A673 (cell line): ENCODE measurements at regions not wholly inside any gene's neighbourhood (a gene's known extent, or its start where the extent isn't known, plus 50 kb on each side); places are given as distances from the start of the nearest gene placed in this dataset.

Experiments used
- BruUV-seq: library from RNA; stranded (reverse); fragments of 400-500 nt; replicated peaks from 2 replicates; lab custom pipeline; 2021; lab: Mats Ljungman, UMichigan
- CTCF ChIA-PET: fragments of 300-600 bp; sonication (Branson Sonifier 250); formaldehyde crosslinking; loops from one replicate; lab custom pipeline; 2022; ENCODE audit warnings: antibody characterized with exemption; lab: Charles Lee
- POLR2A ChIA-PET: fragments of 300-600 bp; sonication (Branson Sonifier 250); formaldehyde crosslinking; loops from one replicate; lab custom pipeline; 2022; ENCODE audit warnings: antibody characterized with exemption; ENCODE audit not compliant: low non-redundant PET; lab: Charles Lee
- DNase-seq: peaks from one replicate; pipeline ENCODE4 v3.0.0-alpha.2; 2015; ENCODE audit warnings: low spot score
- H3K27ac ChIP-seq: fragments of 200-600 bp; sonication (generic); 2 replicates; pipeline ENCODE4 v1.5.1; 2016; ENCODE audit warnings: mixed run types, low read depth, mild to moderate bottlenecking, mixed read lengths, antibody characterized with exemption, low read length; ENCODE audit not compliant: poor library complexity, severe bottlenecking
- H3K27me3 ChIP-seq: fragments of 200-600 bp; sonication (generic); replicated peaks from 2 replicates; pipeline ENCODE4 v1.6.1; 2017; ENCODE audit warnings: mixed run types, low read depth, mild to moderate bottlenecking, mixed read lengths, antibody characterized with exemption, low read length; ENCODE audit not compliant: insufficient read depth, poor library complexity
- H3K36me3 ChIP-seq: fragments of 200-600 bp; sonication (generic); 2 replicates; pipeline ENCODE4 v1.6.1; 2016; ENCODE audit warnings: mixed run types, mild to moderate bottlenecking, mixed read lengths, antibody characterized with exemption, low read length; ENCODE audit not compliant: insufficient read depth, poor library complexity, severe bottlenecking
- H3K4me1 ChIP-seq: fragments of 200-600 bp; sonication (generic); 2 replicates; pipeline ENCODE4 v1.6.1; 2017; ENCODE audit warnings: mixed run types, mild to moderate bottlenecking, mixed read lengths, antibody characterized with exemption, low read length; ENCODE audit not compliant: insufficient read depth, poor library complexity, severe bottlenecking
- H3K4me3 ChIP-seq: fragments of 200-600 bp; sonication (generic); 2 replicates; pipeline ENCODE4 v1.5.1; 2016; ENCODE audit warnings: low read depth, mixed run types, mild to moderate bottlenecking, mixed read lengths, low read length; ENCODE audit not compliant: poor library complexity, severe bottlenecking
- H3K9me3 ChIP-seq: fragments of 200-600 bp; sonication (generic); 2 replicates; pipeline ENCODE4 v1.6.1; 2016; ENCODE audit warnings: mixed run types, low read depth, mild to moderate bottlenecking, mixed read lengths, antibody characterized with exemption, low read length; ENCODE audit not compliant: poor library complexity, severe bottlenecking
- EZH2 ChIP-seq: fragments of 200-600 bp; sonication (generic); IDR thresholded peaks from 2 replicates; pipeline ENCODE4 v1.6.1; 2017; ENCODE audit warnings: borderline replicate concordance, low read depth, mild to moderate bottlenecking, mixed read lengths, antibody characterized with exemption, low read length; ENCODE audit not compliant: poor library complexity, severe bottlenecking
- intact Hi-C: fragments of 100-400 bp; cut with micrococcal nuclease; formaldehyde crosslinking; loops from one replicate; pipeline ENCODE4 v1.10.0; 2022; ENCODE audit not compliant: unreplicated experiment
- TF ChIP-seq, protein P1 (sequence below): fragments of 300-800, 200-600 bp; sonication (generic); conservative IDR thresholded peaks from 2 replicates; pipeline ENCODE4 v1.5.1; 2017; ENCODE audit warnings: low read depth, mild to moderate bottlenecking, antibody characterized with exemption, low read length, moderate library complexity, mixed read lengths

DNA sequence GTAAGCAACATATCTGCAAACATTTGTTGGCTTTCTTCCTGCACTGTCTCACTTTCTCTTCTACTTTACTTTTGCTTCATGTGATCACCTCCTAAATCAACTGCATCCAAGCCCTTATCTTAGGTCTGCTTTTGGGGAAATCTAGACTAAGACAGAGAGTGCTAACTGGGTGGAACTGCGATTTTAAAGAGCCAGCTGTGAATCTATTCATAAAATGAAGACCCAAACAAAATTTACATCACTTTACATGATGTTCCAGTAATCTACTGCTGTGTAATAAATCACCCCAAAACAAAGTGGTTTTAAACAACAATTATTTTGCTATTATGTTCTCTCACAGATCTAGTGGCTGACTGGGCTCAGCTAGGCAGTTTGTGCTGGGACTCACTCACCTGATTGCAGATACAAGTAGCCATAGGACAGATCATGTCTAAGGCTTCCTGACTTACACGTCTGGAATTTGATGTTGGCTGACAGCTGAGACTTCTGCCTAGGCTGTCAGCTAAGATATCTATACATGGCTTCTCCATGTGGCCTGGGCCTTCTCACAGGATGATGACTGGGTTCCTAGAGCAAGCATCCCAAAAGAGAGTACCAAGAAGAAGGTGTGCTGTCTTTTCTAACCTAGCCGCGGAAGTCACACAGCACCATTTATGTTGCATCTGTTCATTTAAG, 145.1 kb upstream of the TBCA start:
- no peak for DNase-seq
- no TSS peak for BruUV-seq
- Histone ChIP-seq H3K4me3 (no peak overlapping the region), H3K9me3 (no peaks in the 10 kb centered on the region), H3K4me1 (no peaks in the 10 kb centered on the region), H3K27me3 (peaks cover 66% of the 10 kb centered on the region), H3K27ac (no peak overlapping the region), H3K36me3 (no peaks in the 10 kb centered on the region)
- ChIA-PET POLR2A (no interaction called here), CTCF (no interaction called here)
- intact Hi-C loops: no loop called here
- TF ChIP-seq EZH2: no peak
- TF ChIP-seq, protein P1, sequence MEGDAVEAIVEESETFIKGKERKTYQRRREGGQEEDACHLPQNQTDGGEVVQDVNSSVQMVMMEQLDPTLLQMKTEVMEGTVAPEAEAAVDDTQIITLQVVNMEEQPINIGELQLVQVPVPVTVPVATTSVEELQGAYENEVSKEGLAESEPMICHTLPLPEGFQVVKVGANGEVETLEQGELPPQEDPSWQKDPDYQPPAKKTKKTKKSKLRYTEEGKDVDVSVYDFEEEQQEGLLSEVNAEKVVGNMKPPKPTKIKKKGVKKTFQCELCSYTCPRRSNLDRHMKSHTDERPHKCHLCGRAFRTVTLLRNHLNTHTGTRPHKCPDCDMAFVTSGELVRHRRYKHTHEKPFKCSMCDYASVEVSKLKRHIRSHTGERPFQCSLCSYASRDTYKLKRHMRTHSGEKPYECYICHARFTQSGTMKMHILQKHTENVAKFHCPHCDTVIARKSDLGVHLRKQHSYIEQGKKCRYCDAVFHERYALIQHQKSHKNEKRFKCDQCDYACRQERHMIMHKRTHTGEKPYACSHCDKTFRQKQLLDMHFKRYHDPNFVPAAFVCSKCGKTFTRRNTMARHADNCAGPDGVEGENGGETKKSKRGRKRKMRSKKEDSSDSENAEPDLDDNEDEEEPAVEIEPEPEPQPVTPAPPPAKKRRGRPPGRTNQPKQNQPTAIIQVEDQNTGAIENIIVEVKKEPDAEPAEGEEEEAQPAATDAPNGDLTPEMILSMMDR: no peak

GRCh38 chr5:77920359-77921058, 144.4 kb upstream of the TBCA start:
- no peak overlapping the region for H3K27ac ChIP-seq
- CTCF ChIA-PET: no interaction called here
- no peaks in the 10 kb centered on the region for H3K9me3 ChIP-seq
- H3K36me3 ChIP-seq: no peaks in the 10 kb centered on the region
- POLR2A ChIA-PET: no interaction called here
- peaks cover 63% of the 10 kb centered on the region for H3K27me3 ChIP-seq
- no peak for TF ChIP-seq EZH2
- TF ChIP-seq, protein P1: no peak
- no peak for DNase-seq
- H3K4me1 ChIP-seq: no peaks in the 10 kb centered on the region
- BruUV-seq: no TSS peak
- intact Hi-C loops: no loop called here
- H3K4me3 ChIP-seq: no peak overlapping the region

DNA sequence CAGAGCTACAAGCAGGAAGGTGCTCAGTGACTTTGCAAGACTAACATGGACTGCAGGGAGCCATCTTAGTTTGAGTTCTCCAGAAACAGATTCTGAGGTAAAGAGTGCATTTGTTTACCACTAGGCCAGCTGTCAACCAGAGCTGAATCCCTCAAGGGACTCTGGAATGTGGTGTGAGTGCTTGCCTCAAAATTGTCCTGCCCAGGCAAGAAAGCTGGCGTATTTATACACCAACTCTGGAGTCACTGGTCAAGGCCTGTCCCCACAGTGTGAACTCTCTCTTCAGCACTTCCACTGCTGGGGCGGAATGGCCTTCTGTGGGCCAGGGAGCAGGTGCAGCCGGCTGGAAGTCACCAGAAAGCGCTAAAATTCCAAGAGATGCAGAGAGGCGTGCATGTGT, 139.2 kb upstream of the TBCA start:
- Histone ChIP-seq H3K4me3 (no peak overlapping the region), H3K36me3 (no peaks in the 10 kb centered on the region), H3K9me3 (no peaks in the 10 kb centered on the region), H3K4me1 (no peaks in the 10 kb centered on the region), H3K27ac (no peak overlapping the region), H3K27me3 (peaks cover 64% of the 10 kb centered on the region)
- ChIA-PET CTCF (no interaction called here), POLR2A (no interaction called here)
- intact Hi-C loops: no loop called here
- DNase-seq: no peak
- BruUV-seq: no TSS peak
- TF ChIP-seq, protein P1: no peak
- no peak for TF ChIP-seq EZH2
